Suprapubic skin (tissue), 4 donors: ENCODE measurements at regions not wholly inside any gene's neighbourhood (a gene's known extent, or its start where the extent isn't known, plus 50 kb on each side); places are given as distances from the start of the nearest gene placed in this dataset.

Experiments used
- DNase-seq, 2 donors: peaks; one replicate each; pipeline ENCODE4 v3.0.0-alpha.2; 2019; ENCODE audit warnings: low spot score in 2 of 2
- H3K27ac ChIP-seq: fragments of 200-600 bp; sonication (generic); one replicate; pipeline ENCODE4 v1.5.1; 2019
- H3K27me3 ChIP-seq: fragments of 200-600 bp; sonication (generic); one replicate; pipeline ENCODE4 v1.5.1; 2019
- H3K36me3 ChIP-seq: fragments of 200-600 bp; sonication (generic); one replicate; pipeline ENCODE4 v1.5.1; 2019
- H3K4me1 ChIP-seq: fragments of 200-600 bp; sonication (generic); one replicate; pipeline ENCODE4 v1.5.1; 2019
- H3K4me3 ChIP-seq: fragments of 200-600 bp; sonication (generic); one replicate; pipeline ENCODE4 v1.5.1; 2019; ENCODE audit warnings: mild to moderate bottlenecking
- H3K9me3 ChIP-seq: fragments of 200-600 bp; sonication (generic); one replicate; pipeline ENCODE4 v1.5.1; 2019
- CTCF ChIP-seq, 2 donors: fragments of 200-600 bp in 1 of 2; fragments of 450-650 bp in 1 of 2; sonication (generic) in 1 of 2; IDR thresholded peaks; one replicate each; pipeline ENCODE4 v1.5.1; 2016 to 2019; ENCODE audit warnings: antibody characterized with exemption in 2 of 2, mild to moderate bottlenecking in 1 of 2, moderate library complexity in 1 of 2
- EP300 ChIP-seq: sonication (generic); formaldehyde crosslinking; IDR thresholded peaks from one replicate; pipeline ENCODE4 v1.6.1; 2017; ENCODE audit warnings: antibody characterized with exemption
- POLR2A ChIP-seq, 2 donors: fragments of 450-650 bp; IDR thresholded peaks; one replicate each; pipeline ENCODE4 v1.6.1; 2017; ENCODE audit warnings: antibody characterized with exemption in 2 of 2, mild to moderate bottlenecking in 2 of 2, moderate library complexity in 2 of 2
- POLR2AphosphoS5 ChIP-seq, 3 donors: sonication (generic); formaldehyde crosslinking; IDR thresholded peaks; one replicate each; pipeline ENCODE4 v1.6.1; 2017; ENCODE audit warnings: antibody characterized with exemption in 3 of 3
- WGBS: methylation state at CpG from one replicate; pipeline ENCODE4 v1.1.5; 2018; 5-methylcytosine and 5-hydroxymethylcytosine counted together

DNA sequence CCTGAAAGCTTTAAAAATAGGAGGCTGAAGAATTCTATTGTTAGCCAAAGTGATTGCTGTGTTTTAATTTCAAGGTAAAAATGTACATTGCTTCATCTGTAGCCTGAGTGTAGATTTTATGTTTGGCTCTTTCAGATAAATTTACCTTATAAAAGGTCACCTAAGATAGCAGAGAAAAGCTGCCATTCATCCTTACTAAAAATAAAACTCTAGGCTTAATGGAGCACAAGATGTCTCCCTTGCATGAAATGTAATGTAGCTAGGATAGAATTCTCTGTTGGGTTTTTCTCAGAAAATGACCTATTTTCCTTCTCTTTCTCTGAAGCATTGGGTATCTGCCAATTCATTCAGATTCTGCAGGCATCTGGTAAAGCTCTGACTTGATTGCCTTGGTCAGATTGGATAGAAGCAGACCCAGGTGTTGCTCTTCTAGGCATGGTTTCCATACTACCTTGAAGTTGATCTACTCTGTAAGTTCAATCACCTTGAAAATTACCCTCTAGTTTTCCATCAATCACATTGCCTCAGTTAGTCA is 176.6 kb upstream of the GORAB start:
- no peaks in the 10 kb centered on the region for H3K27me3 ChIP-seq
- no peak for TF ChIP-seq EP300
- TF ChIP-seq CTCF (IDR thresholded peaks at IDR 0.05), result no peak
- no peak for TF ChIP-seq POLR2AphosphoS5 (IDR thresholded peaks at IDR 0.05)
- no peak for TF ChIP-seq POLR2A (IDR thresholded peaks at IDR 0.05)
- H3K36me3 ChIP-seq, result no peaks in the 10 kb centered on the region
- no peak overlapping the region for H3K4me3 ChIP-seq
- H3K9me3 ChIP-seq, result no peaks in the 10 kb centered on the region
- no peak overlapping the region for H3K27ac ChIP-seq
- no peaks in the 10 kb centered on the region for H3K4me1 ChIP-seq
- DNase-seq, result no peak

DNA sequence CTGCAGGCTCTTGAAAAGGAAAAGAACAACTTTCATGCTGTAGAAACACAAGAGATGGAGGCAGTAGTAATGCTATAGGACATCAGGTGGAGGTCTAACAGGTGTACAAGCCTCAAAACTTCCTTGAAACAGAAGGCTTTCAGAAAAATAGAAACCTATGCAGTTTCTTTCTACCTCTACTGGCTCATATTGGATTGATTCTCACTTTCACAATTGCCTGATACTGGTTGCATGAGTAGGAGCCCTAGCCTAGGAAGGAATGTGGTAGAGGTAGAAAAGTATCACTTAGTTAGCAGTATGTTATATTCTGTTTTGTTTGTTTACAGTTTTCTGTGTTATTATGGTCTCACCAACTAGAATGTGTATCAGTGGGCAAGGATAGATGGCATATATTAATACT is 175.4 kb upstream of the GORAB start:
- H3K4me1 ChIP-seq, result no peaks in the 10 kb centered on the region
- no peaks in the 10 kb centered on the region for H3K27me3 ChIP-seq
- no peak overlapping the region for H3K4me3 ChIP-seq
- H3K27ac ChIP-seq, result no peak overlapping the region
- no peaks in the 10 kb centered on the region for H3K36me3 ChIP-seq
- no peaks in the 10 kb centered on the region for H3K9me3 ChIP-seq
- TF ChIP-seq POLR2A (IDR thresholded peaks at IDR 0.05), result no peak
- no peak for TF ChIP-seq EP300
- no peak for TF ChIP-seq POLR2AphosphoS5 (IDR thresholded peaks at IDR 0.05)
- TF ChIP-seq CTCF (IDR thresholded peaks at IDR 0.05), result no peak
- DNase-seq, result no peak

- no peaks in the 10 kb centered on the region for H3K27me3 ChIP-seq
- no peak for TF ChIP-seq POLR2AphosphoS5 (IDR thresholded peaks at IDR 0.05)
- H3K27ac ChIP-seq, result no peak overlapping the region
- no peaks in the 10 kb centered on the region for H3K36me3 ChIP-seq
- no peak for DNase-seq
- WGBS, result 100% methylated on average over 1 of the region's 1 CpG
- H3K4me3 ChIP-seq, result no peak overlapping the region
- no peaks in the 10 kb centered on the region for H3K9me3 ChIP-seq
- H3K4me1 ChIP-seq, result no peaks in the 10 kb centered on the region
Observed at GRCh38 chr1:170357750-170358149, 174.2 kb upstream of the GORAB start.

DNA sequence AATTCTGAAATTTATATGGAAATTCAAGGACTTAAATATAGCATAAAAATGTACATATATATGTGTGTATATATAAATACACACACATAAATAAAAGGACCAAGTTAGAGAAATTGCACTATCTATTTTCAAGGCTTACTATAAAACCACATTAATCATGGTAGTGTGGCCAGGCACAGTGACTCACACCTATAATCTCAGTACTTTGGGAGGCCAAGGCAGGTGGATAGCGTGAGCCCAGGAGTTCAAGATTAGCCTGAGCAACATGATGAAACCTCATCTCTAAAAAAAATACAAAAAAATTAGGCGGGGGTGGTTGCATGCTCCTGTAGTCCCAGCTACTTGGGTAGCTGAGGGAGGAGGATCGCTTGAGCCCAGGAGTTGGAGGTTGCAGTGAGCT is 171.4 kb upstream of the GORAB start:
- 79% methylated on average over 3 of the region's 3 CpGs for WGBS
- TF ChIP-seq POLR2AphosphoS5 (IDR thresholded peaks at IDR 0.05), result no peak
- no peak for TF ChIP-seq EP300
- TF ChIP-seq POLR2A (IDR thresholded peaks at IDR 0.05), result no peak
- no peak for TF ChIP-seq CTCF (IDR thresholded peaks at IDR 0.05)
- no peak overlapping the region for H3K27ac ChIP-seq
- no peaks in the 10 kb centered on the region for H3K27me3 ChIP-seq
- DNase-seq, result no peak
- H3K36me3 ChIP-seq, result no peaks in the 10 kb centered on the region
- H3K4me1 ChIP-seq, result no peaks in the 10 kb centered on the region
- no peak overlapping the region for H3K4me3 ChIP-seq
- no peaks in the 10 kb centered on the region for H3K9me3 ChIP-seq

DNA sequence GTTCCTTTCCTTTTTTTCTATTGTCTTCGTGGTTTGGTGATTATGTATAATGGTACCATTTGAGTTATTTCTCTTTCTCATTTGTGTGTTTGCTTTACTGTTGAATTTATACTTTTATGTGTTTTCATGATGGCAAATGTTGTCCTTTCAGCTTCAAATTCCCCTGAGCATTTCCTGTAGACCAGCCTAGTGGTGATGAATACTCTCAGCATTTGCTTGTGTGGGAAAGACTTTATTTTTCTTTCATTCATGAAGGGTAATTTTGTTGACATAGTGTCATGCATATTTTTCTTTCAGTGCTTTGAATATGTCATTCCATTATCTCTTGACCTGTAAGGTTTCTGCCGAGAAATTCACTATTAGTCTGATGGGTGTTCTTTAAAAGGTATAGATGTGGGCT is 166.6 kb upstream of the GORAB start:
- no peak overlapping the region for H3K27ac ChIP-seq
- DNase-seq, result no peak
- H3K9me3 ChIP-seq, result no peaks in the 10 kb centered on the region
- TF ChIP-seq CTCF (IDR thresholded peaks at IDR 0.05) (no peak), POLR2A (IDR thresholded peaks at IDR 0.05) (no peak), POLR2AphosphoS5 (IDR thresholded peaks at IDR 0.05) (no peak), EP300 (no peak)
- WGBS, result 75% methylated on average over 2 of the region's 2 CpGs
- H3K27me3 ChIP-seq, result no peaks in the 10 kb centered on the region
- H3K4me3 ChIP-seq, result no peak overlapping the region
- H3K4me1 ChIP-seq, result no peaks in the 10 kb centered on the region
- H3K36me3 ChIP-seq, result no peaks in the 10 kb centered on the region

GRCh38 chr1:170366980-170367379 is 165.0 kb upstream of the GORAB start:
- WGBS, result 100% methylated on average over 2 of the region's 2 CpGs
- Histone ChIP-seq H3K4me3 (no peak overlapping the region), H3K4me1 (no peaks in the 10 kb centered on the region), H3K27ac (no peak overlapping the region), H3K36me3 (no peaks in the 10 kb centered on the region), H3K27me3 (no peaks in the 10 kb centered on the region), H3K9me3 (no peaks in the 10 kb centered on the region)
- no peak for DNase-seq
- no peak for TF ChIP-seq POLR2AphosphoS5 (IDR thresholded peaks at IDR 0.05)
- TF ChIP-seq CTCF (IDR thresholded peaks at IDR 0.05), result no peak
